HEK293 (cell line): ENCODE measurements at regions not wholly inside any gene's neighbourhood (a gene's known extent, or its start where the extent isn't known, plus 50 kb on each side); places are given as distances from the start of the nearest gene placed in this dataset.

Experiments
- CTCF ChIA-PET: fragments of 350-600 bp; formaldehyde crosslinking; extraction: SDS; loops from one replicate; lab custom pipeline; 2021; ENCODE audit warnings: antibody characterized with exemption; lab: Yijun Ruan, JAX
- POLR2A ChIA-PET: fragments of 300-600 bp; formaldehyde crosslinking; extraction: SDS; loops from one replicate; lab custom pipeline; 2020; ENCODE audit warnings: antibody characterized with exemption, inconsistent platforms; lab: Yijun Ruan, JAX
- H3K27ac ChIP-seq: fragments of 200-500 bp; sonication (Bioruptor generic); 2 replicates; pipeline ENCODE4 v1.5.1; 2014; ENCODE audit warnings: low read depth, low read length, control low read depth, inconsistent platforms; ENCODE audit errors: extremely low read depth
- H3K36me3 ChIP-seq, 2 experiments: fragments of 200-500 bp in 1 of 2; sonication (Bioruptor generic) in 1 of 2; 1 replicate in 1 of 2; 2 replicates in 1 of 2; pipeline ENCODE4 v1.5.1; 2014 to 2017; ENCODE audit warnings: inconsistent platforms in 2 of 2, low read length in 2 of 2; ENCODE audit not compliant: control insufficient read depth in 2 of 2, insufficient read depth in 1 of 2
- H3K4me1 ChIP-seq: fragments of 200-500 bp; sonication (Bioruptor generic); 2 replicates; pipeline ENCODE4 v1.5.1; 2014; ENCODE audit warnings: mild to moderate bottlenecking, low read length, inconsistent platforms; ENCODE audit not compliant: control insufficient read depth, insufficient read depth
- H3K4me3 ChIP-seq: 2 replicates; pipeline ENCODE4 v1.5.1; 2011; ENCODE audit warnings: low read depth, mild to moderate bottlenecking, control low read depth, low read length, moderate library complexity
- H3K9me3 ChIP-seq: fragments of 200-500 bp; sonication (Bioruptor generic); 2 replicates; pipeline ENCODE4 v1.5.1; 2014; ENCODE audit warnings: low read depth, low read length, inconsistent platforms; ENCODE audit not compliant: control insufficient read depth, insufficient read depth
- BCL11A ChIP-seq: fragments of 450-650 bp; formaldehyde crosslinking; IDR thresholded peaks from 2 replicates; pipeline ENCODE4 v1.5.1; 2016; ENCODE audit warnings: low read depth, missing biosample characterization, missing genetic modification characterization
- CTCF ChIP-seq: fragments of 450-650 bp; formaldehyde crosslinking; IDR thresholded peaks from 2 replicates; pipeline ENCODE4 v1.5.1; 2016; ENCODE audit warnings: missing biosample characterization, missing genetic modification characterization
- GLI2 ChIP-seq: fragments of 450-650 bp; formaldehyde crosslinking; IDR thresholded peaks from 2 replicates; pipeline ENCODE4; 2017; ENCODE audit warnings: missing biosample characterization, missing genetic modification characterization, low read depth, borderline replicate concordance
- KLF16 ChIP-seq: fragments of 450-650 bp; formaldehyde crosslinking; IDR thresholded peaks from 2 replicates; pipeline ENCODE4 v1.5.1; 2017; ENCODE audit warnings: missing biosample characterization, missing genetic modification characterization
- MEIS1 ChIP-seq: sonication (generic); formaldehyde crosslinking; IDR thresholded peaks from 2 replicates; pipeline ENCODE4 v1.8.1; 2022; ENCODE audit warnings: missing genetic modification reagents, mild to moderate bottlenecking, borderline replicate concordance
- REPIN1 ChIP-seq: fragments of 450-650 bp; formaldehyde crosslinking; IDR thresholded peaks from 2 replicates; pipeline ENCODE4 v1.5.1; 2017; ENCODE audit warnings: missing biosample characterization, missing genetic modification characterization, low read depth
- SALL2 ChIP-seq: fragments of 450-650 bp; formaldehyde crosslinking; IDR thresholded peaks from 2 replicates; pipeline ENCODE4 v1.5.0; 2017; ENCODE audit warnings: missing biosample characterization, mild to moderate bottlenecking, missing genetic modification characterization, borderline replicate concordance
- SP3 ChIP-seq: fragments of 450-650 bp; formaldehyde crosslinking; IDR thresholded peaks from 2 replicates; pipeline ENCODE4 v1.5.1; 2016; ENCODE audit warnings: missing biosample characterization, missing genetic modification characterization
- TSHZ1 ChIP-seq: fragments of 450-650 bp; formaldehyde crosslinking; IDR thresholded peaks from 2 replicates; pipeline ENCODE4 v1.5.1; 2016; ENCODE audit warnings: missing biosample characterization, missing genetic modification characterization, borderline replicate concordance
- ZBTB7A ChIP-seq: fragments of 450-650 bp; formaldehyde crosslinking; IDR thresholded peaks from 2 replicates; pipeline ENCODE4 v1.5.1; 2016; ENCODE audit warnings: low read depth, missing biosample characterization, missing genetic modification characterization
- ZFP3 ChIP-seq: fragments of 450-650 bp; formaldehyde crosslinking; IDR thresholded peaks from 2 replicates; pipeline ENCODE4 v1.5.1; 2016; ENCODE audit warnings: low read depth, missing biosample characterization, missing genetic modification characterization
- ZIC2 ChIP-seq: fragments of 450-650 bp; formaldehyde crosslinking; IDR thresholded peaks from 2 replicates; pipeline ENCODE4 v1.5.1; 2016; ENCODE audit warnings: missing biosample characterization, missing genetic modification characterization
- ZNF223 ChIP-seq: fragments of 450-650 bp; formaldehyde crosslinking; IDR thresholded peaks from 2 replicates; pipeline ENCODE4 v1.5.1; 2016; ENCODE audit warnings: missing biosample characterization, missing genetic modification characterization
- ZNF239 ChIP-seq: fragments of 450-650 bp; formaldehyde crosslinking; IDR thresholded peaks from 2 replicates; pipeline ENCODE4 v1.5.1; 2016; ENCODE audit warnings: missing biosample characterization, missing genetic modification characterization
- ZNF26 ChIP-seq: fragments of 450-650 bp; formaldehyde crosslinking; IDR thresholded peaks from 2 replicates; pipeline ENCODE4 v1.5.1; 2016; ENCODE audit warnings: missing biosample characterization, missing genetic modification characterization
- ZNF274 ChIP-seq, 2 experiments: fragments of 200-500 bp in 1 of 2; fragments of 450-650 bp in 1 of 2; sonication (Bioruptor generic) in 1 of 2; formaldehyde crosslinking in 1 of 2; IDR thresholded peaks; 2 replicates each; pipeline versions ENCODE4 v1.5.1 to v1.6.1; 2014 to 2016; ENCODE audit warnings: borderline replicate concordance in 1 of 2, inconsistent platforms in 1 of 2, low read length in 1 of 2, missing biosample characterization in 1 of 2, missing genetic modification characterization in 1 of 2
- ZNF280C ChIP-seq: fragments of 450-650 bp; formaldehyde crosslinking; IDR thresholded peaks from 2 replicates; pipeline ENCODE4 v1.5.1; 2016; ENCODE audit warnings: missing biosample characterization, missing genetic modification characterization
- ZNF280D ChIP-seq: fragments of 450-650 bp; formaldehyde crosslinking; IDR thresholded peaks from 2 replicates; pipeline ENCODE4 v1.5.1; 2016; ENCODE audit warnings: missing biosample characterization, missing genetic modification characterization
- ZNF311 ChIP-seq: fragments of 450-650 bp; formaldehyde crosslinking; IDR thresholded peaks from 2 replicates; pipeline ENCODE4 v1.5.1; 2017; ENCODE audit warnings: missing biosample characterization, missing genetic modification characterization, borderline replicate concordance
- ZNF362 ChIP-seq: fragments of 450-650 bp; formaldehyde crosslinking; IDR thresholded peaks from 2 replicates; pipeline ENCODE4 v1.5.1; 2016; ENCODE audit warnings: missing biosample characterization, missing genetic modification characterization
- ZNF37A ChIP-seq: fragments of 450-650 bp; IDR thresholded peaks from 2 replicates; pipeline ENCODE4 v1.5.1; 2018; ENCODE audit warnings: missing biosample characterization, missing genetic modification characterization
- ZNF48 ChIP-seq: fragments of 450-650 bp; formaldehyde crosslinking; IDR thresholded peaks from 2 replicates; pipeline ENCODE4 v1.5.1; 2016; ENCODE audit warnings: missing biosample characterization, missing genetic modification characterization
- ZNF626 ChIP-seq: fragments of 450-650 bp; sonication (Bioruptor Pico); formaldehyde crosslinking; IDR thresholded peaks from 2 replicates; pipeline ENCODE4 v1.5.1; 2018; ENCODE audit warnings: missing biosample characterization, missing genetic modification characterization, inconsistent platforms

GRCh38 chr4:159674241-159674640 is 571.4 kb downstream of the RAPGEF2 start:
- CTCF ChIA-PET, result no interaction called here
- TF ChIP-seq SALL2 (tag by site-specific recombination) (no peak), ZNF48 (tag by site-specific recombination) (no peak), ZIC2 (tag by site-specific recombination) (no peak), ZNF26 (tag by site-specific recombination) (no peak), ZNF311 (tag by site-specific recombination) (no peak), ZNF362 (tag by site-specific recombination) (no peak), ZNF223 (no peak), MEIS1 (no peak), GLI2 (tag by site-specific recombination) (no peak), ZFP3 (no peak), KLF16 (no peak), SP3 (tag by site-specific recombination) (no peak), ZNF37A (tag by site-specific recombination) (no peak), ZNF274 (IDR thresholded peaks at IDR 0.05; ENCODE audit: low read length) (no peak), ZNF274 (tag by site-specific recombination; IDR thresholded peaks at IDR 0.05; ENCODE audit: borderline replicate concordance) (no peak)

GRCh38 chr4:159677521-159677920 is 574.6 kb downstream of the RAPGEF2 start:
- ChIA-PET CTCF (no interaction called here), POLR2A (no interaction called here)
- Histone ChIP-seq H3K4me1 (no peaks in the 10 kb centered on the region), H3K4me3 (no peak overlapping the region), H3K27ac (no peak overlapping the region), H3K36me3 (no peaks in the 10 kb centered on the region), H3K9me3 (no peaks in the 10 kb centered on the region)
- TF ChIP-seq KLF16 (no peak), ZBTB7A (tag by site-specific recombination) (no peak), REPIN1 (tag by site-specific recombination) (no peak), ZNF280C (tag by site-specific recombination) (no peak), TSHZ1 (no peak), BCL11A (tag by site-specific recombination) (no peak), ZNF626 (tag by site-specific recombination) (no peak), ZNF280D (tag by site-specific recombination) (no peak), CTCF (tag by site-specific recombination) (no peak), ZNF239 (tag by site-specific recombination) (no peak)

More at GRCh38 chr4:159674241-159674640, 571.4 kb downstream of the RAPGEF2 start:
- no peaks in the 10 kb centered on the region for H3K36me3 ChIP-seq
- no peaks in the 10 kb centered on the region for H3K9me3 ChIP-seq
- no peak overlapping the region for H3K4me3 ChIP-seq
- POLR2A ChIA-PET, result no interaction called here
- H3K4me1 ChIP-seq, result no peaks in the 10 kb centered on the region
- H3K27ac ChIP-seq, result no peak overlapping the region
